ENCODE measurements at regions not wholly inside any gene's neighbourhood (a gene's known extent, or its start where the extent isn't known, plus 50 kb on each side); places are given as distances from the start of the nearest gene placed in this dataset.
A peak's percentile ranks its signal among the peaks of the same experiment; 100 is the strongest.
"Not testable (repeated sequence)": the region's sequence is repeated elsewhere in the genome, so short reads cannot be mapped to it uniquely, and the experiment has no call there.

GRCh38 chr10:117601716-117602115 is 59.2 kb downstream of the EMX2 start:
- DNase-seq = no peak

GRCh38 chr10:117603081-117603480 is 60.5 kb downstream of the EMX2 start:
- DNase-seq = no peak

GRCh38 chr10:117603726-117604125 is 61.2 kb downstream of the EMX2 start:
- no peak for DNase-seq

- peak; percentile 9 to 57 for DNase-seq
These were observed 66.7 kb downstream of the EMX2 start for GRCh38 chr10:117609095-117609795.

- no peak for DNase-seq
These were observed 67.2 kb downstream of the EMX2 start for GRCh38 chr10:117609796-117610170.

- DNase-seq = peak; percentile 2 to 11
These were observed 67.8 kb downstream of the EMX2 start for GRCh38 chr10:117610321-117610720.

GRCh38 chr10:117612113-117612512 is 69.6 kb downstream of the EMX2 start:
- DNase-seq = no peak

- peak; percentile 89 for DNase-seq
These were observed 73.1 kb downstream of the EMX2 start for GRCh38 chr10:117615649-117616048.

GRCh38 chr10:117616179-117616578 is 73.6 kb downstream of the EMX2 start:
- peak; percentile 61 to 75 for DNase-seq

- DNase-seq = no peak
These were observed 74.5 kb downstream of the EMX2 start for GRCh38 chr10:117617086-117617485.

- DNase-seq = no peak
These were observed 75.1 kb downstream of the EMX2 start for GRCh38 chr10:117617659-117618058.

- no peak for DNase-seq
These were observed 76.7 kb downstream of the EMX2 start for GRCh38 chr10:117619223-117619622.

- DNase-seq = no peak
These were observed 77.3 kb downstream of the EMX2 start for GRCh38 chr10:117619707-117620405.

GRCh38 chr10:117621196-117621595 is 78.7 kb downstream of the EMX2 start:
- no peak for DNase-seq

- DNase-seq = no peak
These were observed 79.4 kb downstream of the EMX2 start for GRCh38 chr10:117621795-117622420.

GRCh38 chr10:117622471-117623184 is 80.1 kb downstream of the EMX2 start:
- DNase-seq = peak in 1 of 2 experiments; percentile 12

GRCh38 chr10:117626228-117626627 is 83.7 kb downstream of the EMX2 start:
- DNase-seq = no peak

- no peak for DNase-seq
These were observed 85.0 kb downstream of the EMX2 start for GRCh38 chr10:117627561-117627960.

GRCh38 chr10:117629717-117630116 is 87.2 kb downstream of the EMX2 start:
- DNase-seq = not testable (repeated sequence)

GRCh38 chr10:117631276-117632145 is 89.0 kb downstream of the EMX2 start:
- DNase-seq = no peak

- no peak for DNase-seq
These were observed 89.9 kb downstream of the EMX2 start for GRCh38 chr10:117632406-117632805.

- no peak for DNase-seq
These were observed 93.3 kb downstream of the EMX2 start for GRCh38 chr10:117635826-117636225.
